Kidney (tissue), 13 donors: ENCODE measurements at regions not wholly inside any gene's neighbourhood (a gene's known extent, or its start where the extent isn't known, plus 50 kb on each side); places are given as distances from the start of the nearest gene placed in this dataset.

Experiments used
- DNase-seq, 5 donors: peaks; one replicate each; pipeline ENCODE4 v3.0.0-alpha.2; 2013 to 2020
- FAIRE-seq: peaks from 2 replicates; lab custom pipeline; 2012; peaks lifted over from hg19 to GRCh38; lab: Jason Lieb, UNC
- H3K27ac ChIP-seq, 2 donors: one replicate each; pipeline ENCODE4 v1.7.0; 2013; ENCODE audit warnings: low read depth in 2 of 2, low read length in 2 of 2, inconsistent platforms in 1 of 2
- H3K27me3 ChIP-seq: one replicate; pipeline ENCODE4 v1.7.1; 2013; ENCODE audit warnings: low read length, inconsistent platforms; ENCODE audit not compliant: control insufficient read depth, insufficient read depth
- H3K36me3 ChIP-seq, 3 donors: one replicate each; pipeline versions ENCODE4 v1.7.0 to v1.7.1; 2013; ENCODE audit warnings: low read length in 3 of 3, control low read depth in 1 of 3, inconsistent platforms in 1 of 3; ENCODE audit not compliant: insufficient read depth in 3 of 3, control insufficient read depth in 2 of 3
- H3K4me1 ChIP-seq, 3 donors: one replicate each; pipeline versions ENCODE4 v1.7.0 to v1.7.1; 2013; ENCODE audit warnings: low read length in 3 of 3, inconsistent platforms in 1 of 3, low read depth in 1 of 3; ENCODE audit not compliant: control insufficient read depth in 2 of 3, insufficient read depth in 2 of 3
- H3K4me3 ChIP-seq, 3 donors: one replicate each; pipeline versions ENCODE4 v1.7.0 to v1.8.1; 2013; ENCODE audit warnings: low read length in 3 of 3, control low read depth in 1 of 3, inconsistent platforms in 1 of 3
- H3K9ac ChIP-seq, 3 donors: one replicate each; pipeline versions ENCODE4 v1.7.0 to v1.7.1; 2013; ENCODE audit warnings: low read length in 3 of 3, control low read depth in 1 of 3, inconsistent platforms in 1 of 3
- H3K9me3 ChIP-seq, 3 donors: one replicate each; pipeline versions ENCODE4 v1.7.0 to v1.7.1; 2013; ENCODE audit warnings: low read length in 3 of 3, control low read depth in 1 of 3, inconsistent platforms in 1 of 3; ENCODE audit not compliant: control insufficient read depth in 2 of 3, insufficient read depth in 1 of 3
- CTCF ChIP-seq: IDR thresholded peaks from 3 replicates; pipeline ENCODE4 v1.5.1; 2012; ENCODE audit warnings: mild to moderate bottlenecking, moderate library complexity, borderline replicate concordance; ENCODE audit not compliant: insufficient read depth; ENCODE audit errors: extremely low read depth
- intact Hi-C: fragments of 100-400 bp; cut with DNase I; formaldehyde crosslinking; loops from one replicate; pipeline ENCODE4 v1.11.1; 2022
- donor health status: control.
- donor health status: control.
- donor health status: control.
- donor health status: control.
- donor health status: control.
- donor health status: DM: yes; HTN: yes; CAD: no.
- donor health status: Normal renal cell carcinoma (clear cell type).

GRCh38 chr12:86735851-86736250 lies 479.7 kb upstream of the MGAT4C start:
- Histone ChIP-seq H3K36me3 (no peaks in the 10 kb centered on the region), H3K27me3 (no peaks in the 10 kb centered on the region), H3K4me1 (no peaks in the 10 kb centered on the region), H3K27ac (no peak overlapping the region), H3K9me3 (no peaks in the 10 kb centered on the region), H3K9ac (no peak overlapping the region), H3K4me3 (no peak overlapping the region)
- FAIRE-seq (no peak), DNase-seq (no peak)
- no peak for TF ChIP-seq CTCF
- intact Hi-C loops, result no loop called here

GRCh38 chr12:86735072-86735471 lies 478.9 kb upstream of the MGAT4C start:
- Histone ChIP-seq H3K27me3 (no peaks in the 10 kb centered on the region), H3K36me3 (no peaks in the 10 kb centered on the region), H3K9me3 (no peaks in the 10 kb centered on the region), H3K9ac (no peak overlapping the region), H3K27ac (no peak overlapping the region), H3K4me3 (no peak overlapping the region), H3K4me1 (no peaks in the 10 kb centered on the region)
- DNase-seq, result no peak
- no peak for TF ChIP-seq CTCF
- FAIRE-seq, result no peak
- intact Hi-C loops, result no loop called here

GRCh38 chr12:86730233-86730632 lies 474.0 kb upstream of the MGAT4C start:
- Histone ChIP-seq H3K4me1 (no peaks in the 10 kb centered on the region), H3K27ac (no peak overlapping the region), H3K27me3 (no peaks in the 10 kb centered on the region), H3K36me3 (no peaks in the 10 kb centered on the region), H3K9ac (no peak overlapping the region), H3K4me3 (no peak overlapping the region), H3K9me3 (no peaks in the 10 kb centered on the region)
- TF ChIP-seq CTCF, result no peak
- FAIRE-seq (no peak), DNase-seq (no peak)
- intact Hi-C loops, result no loop called here

- no peak for TF ChIP-seq CTCF
- Histone ChIP-seq H3K27me3 (no peaks in the 10 kb centered on the region), H3K9ac (no peak overlapping the region), H3K27ac (no peak overlapping the region), H3K9me3 (no peaks in the 10 kb centered on the region), H3K36me3 (no peaks in the 10 kb centered on the region), H3K4me3 (no peak overlapping the region), H3K4me1 (no peaks in the 10 kb centered on the region)
- peak in 1 of 5 donors; percentile 7 for DNase-seq
- no peak for FAIRE-seq
- intact Hi-C loops, result no loop called here
Measured at GRCh38 chr12:86729739-86730138, 473.5 kb upstream of the MGAT4C start.
